HepG2 (cell line): ENCODE measurements at regions not wholly inside any gene's neighbourhood (a gene's known extent, or its start where the extent isn't known, plus 50 kb on each side); places are given as distances from the start of the nearest gene placed in this dataset.

Experiments used
- ATAC-seq: fragments of 200-7000 bp; cut with Tn5 transposase; 3 replicates; pipeline ENCODE4 v1.9.1; 2020; ENCODE audit warnings: mild to moderate bottlenecking, moderate library complexity
- BruUV-seq: library from RNA; stranded (reverse); fragments of 400-500 nt; replicated peaks from 2 replicates; lab custom pipeline; 2021; lab: Mats Ljungman, UMichigan
- CTCF ChIA-PET: fragments of 300-600 bp; formaldehyde crosslinking; extraction: SDS; loops from one replicate; lab custom pipeline; 2021; ENCODE audit warnings: low total read pairs, inconsistent platforms, low intra/inter-chr PET ratio; lab: Yijun Ruan, JAX
- POLR2A ChIA-PET: fragments of 350-600 bp; sonication (Branson Sonifier 250); formaldehyde crosslinking; loops from one replicate; lab custom pipeline; 2020; ENCODE audit warnings: antibody characterized with exemption, inconsistent platforms; lab: Yijun Ruan, JAX
- DNase-seq: peaks from one replicate; pipeline ENCODE4 v3.0.0-alpha.2; 2015; ENCODE audit warnings: low spot score
- FAIRE-seq: peaks from 3 replicates; lab custom pipeline; 2011; peaks lifted over from hg19 to GRCh38; lab: Jason Lieb, UNC
- H2AFZ ChIP-seq: one replicate; pipeline ENCODE4 v1.6.1; 2011; ENCODE audit warnings: low read length, inconsistent platforms
- H3K27ac ChIP-seq: fragments of 300-600 bp; 3 replicates; pipeline ENCODE4 v1.8.0; 2011; ENCODE audit warnings: mixed run types, mild to moderate bottlenecking, mixed read lengths, low read length, inconsistent platforms; ENCODE audit not compliant: insufficient read depth; ENCODE audit errors: extremely low read length
- H3K27me3 ChIP-seq, 2 experiments: fragments of 200-600 bp in 1 of 2; 2 replicates in 1 of 2; 3 replicates in 1 of 2; pipeline versions ENCODE4 v1.6.0 to v1.8.0; 2011; ENCODE audit warnings: low read length in 2 of 2, mild to moderate bottlenecking in 2 of 2, moderate library complexity in 2 of 2, inconsistent platforms in 1 of 2; ENCODE audit not compliant: insufficient read depth in 2 of 2, control insufficient read depth in 1 of 2
- H3K36me3 ChIP-seq, 2 experiments: fragments of 200-600 bp in 1 of 2; replicated peaks in 1 of 2; 2 replicates in 1 of 2; 3 replicates in 1 of 2; pipeline versions ENCODE4 v1.5.1 to v1.8.0; 2011; ENCODE audit warnings: low read length in 2 of 2, inconsistent platforms in 1 of 2; ENCODE audit not compliant: insufficient read depth in 2 of 2, control insufficient read depth in 1 of 2
- H3K4me1 ChIP-seq: 2 replicates; pipeline ENCODE4 v1.5.1; 2012; ENCODE audit warnings: low read length, inconsistent platforms; ENCODE audit not compliant: insufficient read depth
- H3K4me2 ChIP-seq: 2 replicates; pipeline ENCODE4 v1.6.0; 2011; ENCODE audit warnings: low read depth, low read length, inconsistent platforms
- H3K4me3 ChIP-seq, 3 experiments: fragments of 200-600 bp in 1 of 3; sonication (generic), shearing (Covaris generic) in 1 of 3; replicated peaks in 1 of 3; 2 replicates each; pipeline ENCODE4 v1.5.1; 2011 to 2016; ENCODE audit warnings: low read length in 3 of 3, inconsistent platforms in 2 of 3, low read depth in 2 of 3, mild to moderate bottlenecking in 2 of 3, control low read depth in 1 of 3, mixed read lengths in 1 of 3; ENCODE audit not compliant: insufficient read depth in 1 of 3
- H3K79me2 ChIP-seq: one replicate; pipeline ENCODE4 v1.6.1; 2011; ENCODE audit warnings: low read length, inconsistent platforms; ENCODE audit not compliant: insufficient read depth
- H3K9ac ChIP-seq: 2 replicates; pipeline ENCODE4 v1.6.0; 2011; ENCODE audit warnings: mild to moderate bottlenecking, low read depth, low read length, inconsistent platforms; ENCODE audit not compliant: insufficient read depth
- H3K9me3 ChIP-seq: 2 replicates; pipeline ENCODE4 v1.5.1; 2012; ENCODE audit warnings: mild to moderate bottlenecking, low read length
- H4K20me1 ChIP-seq: 2 replicates; pipeline ENCODE4 v1.6.0; 2011; ENCODE audit warnings: inconsistent platforms, mild to moderate bottlenecking, low read length, moderate library complexity; ENCODE audit not compliant: insufficient read depth
- CBX2 ChIP-seq, 2 experiments: fragments of 200-600 bp in 1 of 2; sonication (generic); formaldehyde crosslinking in 1 of 2; IDR thresholded peaks; 2 replicates each; pipeline versions ENCODE4 v1.7.0 to v1.8.1; 2018 to 2022; ENCODE audit warnings: low read depth in 2 of 2, low read length in 1 of 2, mild to moderate bottlenecking in 1 of 2, missing genetic modification reagents in 1 of 2
- ESRRA ChIP-seq: sonication (generic); formaldehyde crosslinking; IDR thresholded peaks from 2 replicates; pipeline ENCODE4 v1.5.1; 2020; ENCODE audit warnings: mild to moderate bottlenecking, low read depth, missing genetic modification reagents
- KDM1A ChIP-seq: IDR thresholded peaks from 2 replicates; pipeline ENCODE4 v1.6.1; 2016; ENCODE audit warnings: missing compliant biosample characterization
- MEF2D ChIP-seq: sonication (generic); formaldehyde crosslinking; IDR thresholded peaks from 2 replicates; pipeline ENCODE4 v1.5.1; 2020; ENCODE audit warnings: mild to moderate bottlenecking, missing genetic modification reagents
- MZF1 ChIP-seq: sonication (generic); formaldehyde crosslinking; IDR thresholded peaks from 2 replicates; pipeline ENCODE4 v1.8.1; 2023; ENCODE audit warnings: mild to moderate bottlenecking, missing genetic modification reagents, borderline replicate concordance
- NKX3-1 ChIP-seq: sonication (generic); formaldehyde crosslinking; IDR thresholded peaks from 2 replicates; pipeline ENCODE4 v1.5.0; 2020; ENCODE audit warnings: missing genetic modification reagents
- NPAS2 ChIP-seq: sonication (generic); formaldehyde crosslinking; IDR thresholded peaks from 2 replicates; pipeline ENCODE4 v1.8.0; 2022; ENCODE audit warnings: mild to moderate bottlenecking, missing genetic modification reagents, borderline replicate concordance
- ZNF335 ChIP-seq: sonication (generic); formaldehyde crosslinking; IDR thresholded peaks from 2 replicates; pipeline ENCODE4 v1.4.0; 2020; ENCODE audit warnings: missing genetic modification reagents
- ZNF432 ChIP-seq: sonication (generic); formaldehyde crosslinking; IDR thresholded peaks from 2 replicates; pipeline ENCODE4 v1.5.0; 2020; ENCODE audit warnings: missing genetic modification reagents, mild to moderate bottlenecking, borderline replicate concordance
- ZNF589 ChIP-seq: sonication (generic); formaldehyde crosslinking; conservative IDR thresholded peaks from 2 replicates; pipeline ENCODE4 v1.8.0; 2022; ENCODE audit warnings: mild to moderate bottlenecking, moderate library complexity, missing genetic modification reagents
- ZNF839 ChIP-seq: sonication (generic); formaldehyde crosslinking; IDR thresholded peaks from 2 replicates; pipeline ENCODE4 v1.4.0; 2020; ENCODE audit warnings: missing genetic modification reagents, mild to moderate bottlenecking, borderline replicate concordance
- WGBS: methylation state at CpG from one replicate; pipeline ENCODE4 v1.1.6; 2017; ENCODE audit warnings: low lambda C conversion rate; 5-methylcytosine and 5-hydroxymethylcytosine counted together
- in situ Hi-C: cut with HindIII; loops from 2 replicates; pipeline ENCODE4 v1.10.0; 2017; ENCODE audit warnings: low pct_unique_long_range_greater_than_20kb; ENCODE audit not compliant: extremely low pct_ligation_motif_present
- intact Hi-C: fragments of 100-400 bp; cut with micrococcal nuclease; formaldehyde crosslinking; loops from one replicate; pipeline ENCODE4 v1.10.0; 2022; ENCODE audit not compliant: unreplicated experiment
- TF ChIP-seq, protein P1 (sequence below): sonication (generic); formaldehyde crosslinking; IDR thresholded peaks from 2 replicates; pipeline ENCODE4 v1.5.0; 2020; ENCODE audit warnings: mild to moderate bottlenecking, missing genetic modification reagents
- TF ChIP-seq, protein P2 (sequence below): sonication (generic); formaldehyde crosslinking; IDR thresholded peaks from 2 replicates; pipeline ENCODE4 v1.4.0; 2020; ENCODE audit warnings: mild to moderate bottlenecking, missing genetic modification reagents, borderline replicate concordance

DNA sequence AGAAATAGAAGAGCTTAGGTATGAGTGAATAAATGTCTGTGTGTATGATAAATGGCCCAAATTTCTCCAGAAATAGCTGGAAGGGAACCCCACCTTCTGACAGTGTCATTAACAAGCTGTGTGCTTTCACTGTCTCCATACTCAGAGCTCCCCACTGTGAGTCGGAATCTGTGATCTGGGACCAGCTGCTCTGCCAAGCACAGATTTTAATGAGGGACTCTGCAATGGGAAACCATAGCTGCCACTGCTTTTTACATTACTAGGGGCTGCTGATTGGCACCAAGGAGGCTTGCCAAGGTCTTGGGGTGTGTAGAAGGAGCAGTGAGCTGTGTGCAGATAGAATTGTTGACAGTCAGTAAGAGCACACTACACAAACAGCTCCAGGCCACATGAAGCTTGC lies 244.2 kb upstream of the CCDC196 start:
- no peak for DNase-seq
- no peak overlapping the region for H3K4me2 ChIP-seq
- ChIA-PET POLR2A (no interaction called here), CTCF (no interaction called here)
- no peaks in the 10 kb centered on the region for H4K20me1 ChIP-seq
- H3K79me2 ChIP-seq = no peaks in the 10 kb centered on the region
- intact Hi-C loops = no loop called here
- no peak overlapping the region for H2AFZ ChIP-seq
- no peaks in the 10 kb centered on the region for H3K4me1 ChIP-seq
- H3K36me3 ChIP-seq = no peaks in the 10 kb centered on the region
- no peak overlapping the region for H3K4me3 ChIP-seq
- BruUV-seq = no TSS peak
- FAIRE-seq = no peak
- in situ Hi-C loops = no loop called here
- H3K9ac ChIP-seq = no peak overlapping the region
- TF ChIP-seq CBX2 (IDR thresholded peaks at IDR 0.05; ENCODE audit: low read depth, low read length) = no peak
- TF ChIP-seq CBX2 (CRISPR knock-in tag; IDR thresholded peaks at IDR 0.05; ENCODE audit: low read depth) = no peak
- no peak for TF ChIP-seq ZNF335 (CRISPR knock-in tag)
- TF ChIP-seq ZNF589 = no peak
- no peak for TF ChIP-seq ESRRA
- no peak for TF ChIP-seq KDM1A
- TF ChIP-seq ZNF839 (CRISPR knock-in tag) = no peak
- no peak for TF ChIP-seq ZNF432
- TF ChIP-seq NPAS2 (CRISPR knock-in tag) = no peak
- TF ChIP-seq MEF2D (CRISPR knock-in tag) = no peak
- no peak for TF ChIP-seq NKX3-1 (CRISPR knock-in tag)
- TF ChIP-seq, protein P1, sequence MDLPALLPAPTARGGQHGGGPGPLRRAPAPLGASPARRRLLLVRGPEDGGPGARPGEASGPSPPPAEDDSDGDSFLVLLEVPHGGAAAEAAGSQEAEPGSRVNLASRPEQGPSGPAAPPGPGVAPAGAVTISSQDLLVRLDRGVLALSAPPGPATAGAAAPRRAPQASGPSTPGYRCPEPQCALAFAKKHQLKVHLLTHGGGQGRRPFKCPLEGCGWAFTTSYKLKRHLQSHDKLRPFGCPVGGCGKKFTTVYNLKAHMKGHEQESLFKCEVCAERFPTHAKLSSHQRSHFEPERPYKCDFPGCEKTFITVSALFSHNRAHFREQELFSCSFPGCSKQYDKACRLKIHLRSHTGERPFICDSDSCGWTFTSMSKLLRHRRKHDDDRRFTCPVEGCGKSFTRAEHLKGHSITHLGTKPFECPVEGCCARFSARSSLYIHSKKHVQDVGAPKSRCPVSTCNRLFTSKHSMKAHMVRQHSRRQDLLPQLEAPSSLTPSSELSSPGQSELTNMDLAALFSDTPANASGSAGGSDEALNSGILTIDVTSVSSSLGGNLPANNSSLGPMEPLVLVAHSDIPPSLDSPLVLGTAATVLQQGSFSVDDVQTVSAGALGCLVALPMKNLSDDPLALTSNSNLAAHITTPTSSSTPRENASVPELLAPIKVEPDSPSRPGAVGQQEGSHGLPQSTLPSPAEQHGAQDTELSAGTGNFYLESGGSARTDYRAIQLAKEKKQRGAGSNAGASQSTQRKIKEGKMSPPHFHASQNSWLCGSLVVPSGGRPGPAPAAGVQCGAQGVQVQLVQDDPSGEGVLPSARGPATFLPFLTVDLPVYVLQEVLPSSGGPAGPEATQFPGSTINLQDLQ (CRISPR knock-in tag) = no peak
- TF ChIP-seq, protein P2, sequence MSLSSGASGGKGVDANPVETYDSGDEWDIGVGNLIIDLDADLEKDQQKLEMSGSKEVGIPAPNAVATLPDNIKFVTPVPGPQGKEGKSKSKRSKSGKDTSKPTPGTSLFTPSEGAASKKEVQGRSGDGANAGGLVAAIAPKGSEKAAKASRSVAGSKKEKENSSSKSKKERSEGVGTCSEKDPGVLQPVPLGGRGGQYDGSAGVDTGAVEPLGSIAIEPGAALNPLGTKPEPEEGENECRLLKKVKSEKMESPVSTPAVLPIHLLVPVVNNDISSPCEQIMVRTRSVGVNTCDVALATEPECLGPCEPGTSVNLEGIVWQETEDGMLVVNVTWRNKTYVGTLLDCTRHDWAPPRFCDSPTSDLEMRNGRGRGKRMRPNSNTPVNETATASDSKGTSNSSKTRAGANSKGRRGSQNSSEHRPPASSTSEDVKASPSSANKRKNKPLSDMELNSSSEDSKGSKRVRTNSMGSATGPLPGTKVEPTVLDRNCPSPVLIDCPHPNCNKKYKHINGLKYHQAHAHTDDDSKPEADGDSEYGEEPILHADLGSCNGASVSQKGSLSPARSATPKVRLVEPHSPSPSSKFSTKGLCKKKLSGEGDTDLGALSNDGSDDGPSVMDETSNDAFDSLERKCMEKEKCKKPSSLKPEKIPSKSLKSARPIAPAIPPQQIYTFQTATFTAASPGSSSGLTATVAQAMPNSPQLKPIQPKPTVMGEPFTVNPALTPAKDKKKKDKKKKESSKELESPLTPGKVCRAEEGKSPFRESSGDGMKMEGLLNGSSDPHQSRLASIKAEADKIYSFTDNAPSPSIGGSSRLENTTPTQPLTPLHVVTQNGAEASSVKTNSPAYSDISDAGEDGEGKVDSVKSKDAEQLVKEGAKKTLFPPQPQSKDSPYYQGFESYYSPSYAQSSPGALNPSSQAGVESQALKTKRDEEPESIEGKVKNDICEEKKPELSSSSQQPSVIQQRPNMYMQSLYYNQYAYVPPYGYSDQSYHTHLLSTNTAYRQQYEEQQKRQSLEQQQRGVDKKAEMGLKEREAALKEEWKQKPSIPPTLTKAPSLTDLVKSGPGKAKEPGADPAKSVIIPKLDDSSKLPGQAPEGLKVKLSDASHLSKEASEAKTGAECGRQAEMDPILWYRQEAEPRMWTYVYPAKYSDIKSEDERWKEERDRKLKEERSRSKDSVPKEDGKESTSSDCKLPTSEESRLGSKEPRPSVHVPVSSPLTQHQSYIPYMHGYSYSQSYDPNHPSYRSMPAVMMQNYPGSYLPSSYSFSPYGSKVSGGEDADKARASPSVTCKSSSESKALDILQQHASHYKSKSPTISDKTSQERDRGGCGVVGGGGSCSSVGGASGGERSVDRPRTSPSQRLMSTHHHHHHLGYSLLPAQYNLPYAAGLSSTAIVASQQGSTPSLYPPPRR = no peak
- TF ChIP-seq MZF1 = no peak
- H3K9me3 ChIP-seq = no peaks in the 10 kb centered on the region
- H3K27ac ChIP-seq = no peak overlapping the region
- 0% methylated on average over 1 of the region's 1 CpG for WGBS
- no peak for ATAC-seq
- H3K27me3 ChIP-seq = no peaks in the 10 kb centered on the region
